Thyroid gland (tissue), 4 donors: ENCODE measurements at regions not wholly inside any gene's neighbourhood (a gene's known extent, or its start where the extent isn't known, plus 50 kb on each side); places are given as distances from the start of the nearest gene placed in this dataset.
"Not testable (repeated sequence)": the region's sequence is repeated elsewhere in the genome, so short reads cannot be mapped to it uniquely, and the experiment has no call there.

Source experiments
- DNase-seq, 2 donors: peaks; one replicate each; pipeline ENCODE4 v3.0.0-alpha.2; 2019
- H3K27ac ChIP-seq, 3 donors: fragments of 200-600 bp; sonication (generic); 1 replicate in 2 of 3; 2 replicates in 1 of 3; pipeline ENCODE4 v1.5.1; 2016 to 2019; ENCODE audit warnings: mild to moderate bottlenecking in 1 of 3, moderate library complexity in 1 of 3
- H3K27me3 ChIP-seq: fragments of 200-600 bp; sonication (generic); one replicate; pipeline ENCODE4 v1.5.1; 2019
- H3K36me3 ChIP-seq, 2 donors: fragments of 200-600 bp; sonication (generic); one replicate each; pipeline ENCODE4 v1.5.1; 2016 to 2019
- H3K4me1 ChIP-seq, 2 donors: fragments of 200-600 bp; sonication (generic); one replicate each; pipeline ENCODE4 v1.5.1; 2017 to 2019
- H3K4me3 ChIP-seq, 3 donors: fragments of 200-600 bp; sonication (generic); replicated peaks in 1 of 3; 1 replicate in 2 of 3; 2 replicates in 1 of 3; pipeline ENCODE4 v1.5.1; 2016; ENCODE audit warnings: mild to moderate bottlenecking in 1 of 3
- H3K9me3 ChIP-seq: fragments of 200-600 bp; sonication (generic); one replicate; pipeline ENCODE4 v1.5.1; 2017
- POLR2A ChIP-seq, 2 donors: fragments of 450-650 bp; IDR thresholded peaks; one replicate each; pipeline ENCODE4 v1.6.1; 2017; ENCODE audit warnings: antibody characterized with exemption in 2 of 2, mild to moderate bottlenecking in 2 of 2, moderate library complexity in 1 of 2
- WGBS, 2 donors: methylation state at CpG; one replicate each; pipeline ENCODE4 v1.1.5; 2017; 5-methylcytosine and 5-hydroxymethylcytosine counted together
- intact Hi-C: fragments of 100-400 bp; cut with DNase I; formaldehyde crosslinking; loops from one replicate; pipeline ENCODE4 v1.15.1; 2023
- TF ChIP-seq, protein P1 (sequence below), 6 experiments: fragments of 200-600 bp in 3 of 6; fragments of 450-650 bp in 3 of 6; sonication (generic) in 3 of 6; IDR thresholded peaks; one replicate each; pipeline ENCODE4 v1.5.1; 2016 to 2019; ENCODE audit warnings: antibody characterized with exemption in 6 of 6, mild to moderate bottlenecking in 2 of 6, inconsistent platforms in 1 of 6, moderate library complexity in 1 of 6

DNA sequence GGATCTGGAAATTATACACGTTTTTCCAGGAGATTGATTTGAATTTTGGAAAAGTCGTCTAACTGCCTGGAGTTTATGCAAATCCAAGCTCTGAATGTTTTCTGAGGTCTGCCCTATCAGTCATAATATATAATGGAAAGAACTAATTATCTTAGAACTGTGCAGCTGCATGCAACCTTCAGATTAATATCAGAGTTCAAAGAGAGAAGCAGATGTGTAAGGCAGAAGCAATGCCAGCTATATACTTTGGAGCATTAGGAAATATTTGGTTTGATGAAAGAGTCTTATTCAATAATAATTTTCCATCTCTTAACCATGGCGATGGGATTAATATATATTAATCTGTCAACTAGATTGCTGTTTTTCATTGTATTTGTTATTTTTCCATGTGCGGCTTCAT is 500.9 kb downstream of the NEBL start:
- no peak for DNase-seq
- no peaks in the 10 kb centered on the region for H3K36me3 ChIP-seq
- 85 to 90% methylated on average over 4 of the region's 4 CpGs for WGBS, 2 donors
- no peak overlapping the region for H3K27ac ChIP-seq
- TF ChIP-seq, protein P1, sequence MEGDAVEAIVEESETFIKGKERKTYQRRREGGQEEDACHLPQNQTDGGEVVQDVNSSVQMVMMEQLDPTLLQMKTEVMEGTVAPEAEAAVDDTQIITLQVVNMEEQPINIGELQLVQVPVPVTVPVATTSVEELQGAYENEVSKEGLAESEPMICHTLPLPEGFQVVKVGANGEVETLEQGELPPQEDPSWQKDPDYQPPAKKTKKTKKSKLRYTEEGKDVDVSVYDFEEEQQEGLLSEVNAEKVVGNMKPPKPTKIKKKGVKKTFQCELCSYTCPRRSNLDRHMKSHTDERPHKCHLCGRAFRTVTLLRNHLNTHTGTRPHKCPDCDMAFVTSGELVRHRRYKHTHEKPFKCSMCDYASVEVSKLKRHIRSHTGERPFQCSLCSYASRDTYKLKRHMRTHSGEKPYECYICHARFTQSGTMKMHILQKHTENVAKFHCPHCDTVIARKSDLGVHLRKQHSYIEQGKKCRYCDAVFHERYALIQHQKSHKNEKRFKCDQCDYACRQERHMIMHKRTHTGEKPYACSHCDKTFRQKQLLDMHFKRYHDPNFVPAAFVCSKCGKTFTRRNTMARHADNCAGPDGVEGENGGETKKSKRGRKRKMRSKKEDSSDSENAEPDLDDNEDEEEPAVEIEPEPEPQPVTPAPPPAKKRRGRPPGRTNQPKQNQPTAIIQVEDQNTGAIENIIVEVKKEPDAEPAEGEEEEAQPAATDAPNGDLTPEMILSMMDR (IDR thresholded peaks at IDR 0.05), result no peak
- H3K27me3 ChIP-seq, result no peaks in the 10 kb centered on the region
- no peak overlapping the region for H3K4me3 ChIP-seq
- H3K9me3 ChIP-seq, result no peaks in the 10 kb centered on the region
- intact Hi-C loops, result no loop called here
- no peaks in the 10 kb centered on the region for H3K4me1 ChIP-seq

DNA sequence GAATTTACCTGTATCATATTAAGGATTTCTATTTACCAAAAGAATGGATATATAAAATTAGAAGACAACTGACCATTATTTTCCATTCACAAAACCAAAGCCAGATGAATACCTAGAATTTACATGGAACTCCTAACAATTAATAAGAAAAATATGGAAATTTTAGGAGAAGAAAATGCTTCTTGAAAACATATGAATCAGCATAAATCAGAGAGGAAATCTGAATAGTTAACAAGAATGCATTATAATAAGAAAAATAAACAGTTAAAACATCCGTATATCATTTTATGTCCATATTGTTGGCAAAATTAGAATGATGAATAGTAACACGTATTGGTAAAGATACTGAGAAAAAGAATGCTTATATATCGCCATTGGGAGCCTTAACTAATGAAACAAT is 505.5 kb downstream of the NEBL start:
- no peak overlapping the region for H3K27ac ChIP-seq
- H3K4me3 ChIP-seq, result no peak overlapping the region
- H3K27me3 ChIP-seq, result no peaks in the 10 kb centered on the region
- DNase-seq, result no peak
- 95 to 96% methylated on average over 3 of the region's 3 CpGs for WGBS, 2 donors
- no peaks in the 10 kb centered on the region for H3K36me3 ChIP-seq
- H3K9me3 ChIP-seq, result no peaks in the 10 kb centered on the region
- H3K4me1 ChIP-seq, result no peaks in the 10 kb centered on the region
- intact Hi-C loops, result no loop called here
- TF ChIP-seq, protein P1 (IDR thresholded peaks at IDR 0.05), result no peak
- TF ChIP-seq POLR2A (IDR thresholded peaks at IDR 0.05), result no peak

DNA sequence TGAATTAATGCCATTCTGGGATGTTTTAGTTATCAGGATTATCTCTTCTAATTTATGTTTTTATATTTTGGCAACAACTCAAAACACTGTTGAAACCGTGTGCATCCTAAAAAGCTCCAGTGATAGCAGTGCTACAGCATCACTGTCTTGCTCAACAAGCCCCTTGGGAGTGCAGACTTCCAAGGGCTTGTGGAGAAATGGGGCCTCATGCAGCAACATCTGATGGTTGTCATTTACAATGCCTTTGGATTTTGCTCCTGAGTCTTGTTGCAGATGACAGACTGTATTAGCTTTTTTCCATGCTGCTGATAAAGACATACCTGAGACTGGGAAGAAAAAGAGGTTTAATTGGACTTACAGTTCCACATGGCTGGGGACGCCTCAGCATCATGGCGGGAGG is 515.4 kb downstream of the NEBL start:
- no peak overlapping the region for H3K27ac ChIP-seq
- H3K36me3 ChIP-seq, result no peaks in the 10 kb centered on the region
- H3K9me3 ChIP-seq, result no peaks in the 10 kb centered on the region
- intact Hi-C loops, result no loop called here
- TF ChIP-seq, protein P1 (IDR thresholded peaks at IDR 0.05), result no peak
- no peak for TF ChIP-seq POLR2A (IDR thresholded peaks at IDR 0.05)
- H3K4me3 ChIP-seq, result no peak overlapping the region
- no peak for DNase-seq
- whole genome bisulfite sequencing, 2 donors, result 90 to 97% methylated on average over 3 of the region's 3 CpGs
- no peaks in the 10 kb centered on the region for H3K4me1 ChIP-seq
- no peaks in the 10 kb centered on the region for H3K27me3 ChIP-seq

DNA sequence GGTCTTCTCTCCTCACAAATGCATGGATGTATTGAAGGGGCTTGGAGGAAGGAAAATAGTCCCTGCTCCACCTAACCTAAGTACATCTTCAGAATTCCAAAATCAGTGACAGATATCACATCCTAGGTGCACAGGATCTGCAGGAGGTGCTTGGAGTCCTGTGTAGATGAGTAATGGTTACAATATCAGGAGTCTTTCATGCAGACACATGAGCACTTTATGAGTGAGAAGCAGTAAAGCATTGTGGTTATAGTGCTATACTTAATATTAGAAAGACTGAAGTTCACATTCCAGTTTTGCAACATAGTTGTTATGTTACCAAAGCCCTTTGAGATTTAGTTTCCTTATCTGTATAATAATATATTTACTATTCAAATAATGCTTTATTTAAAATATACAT is 516.7 kb downstream of the NEBL start:
- DNase-seq, result no peak
- Histone ChIP-seq H3K27ac (no peak overlapping the region), H3K4me3 (no peak overlapping the region), H3K36me3 (no peaks in the 10 kb centered on the region), H3K9me3 (no peaks in the 10 kb centered on the region), H3K4me1 (no peaks in the 10 kb centered on the region), H3K27me3 (no peaks in the 10 kb centered on the region)
- TF ChIP-seq POLR2A (IDR thresholded peaks at IDR 0.05), result no peak
- TF ChIP-seq, protein P1 (IDR thresholded peaks at IDR 0.05), result no peak
- intact Hi-C loops, result no loop called here

DNA sequence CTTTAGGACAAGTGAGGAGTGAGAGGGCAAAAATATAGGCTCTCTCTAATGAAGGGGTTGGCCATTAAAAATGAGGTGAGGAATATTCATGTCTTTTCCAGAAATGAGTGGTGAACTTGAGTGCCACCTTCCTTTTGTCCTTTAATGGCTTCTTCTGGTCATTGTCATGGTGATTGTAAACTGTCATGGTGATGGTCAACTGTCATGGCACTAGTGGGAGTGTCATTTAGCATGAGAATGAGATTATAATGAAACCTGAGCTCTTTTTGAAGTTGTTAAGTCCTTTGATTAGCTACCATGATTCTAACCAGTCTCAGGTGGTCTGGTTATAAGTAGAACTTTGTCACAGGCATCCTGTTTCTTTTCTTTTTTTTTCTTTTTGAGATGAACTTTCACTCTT is 524.4 kb downstream of the NEBL start:
- H3K9me3 ChIP-seq, result no peaks in the 10 kb centered on the region

DNA sequence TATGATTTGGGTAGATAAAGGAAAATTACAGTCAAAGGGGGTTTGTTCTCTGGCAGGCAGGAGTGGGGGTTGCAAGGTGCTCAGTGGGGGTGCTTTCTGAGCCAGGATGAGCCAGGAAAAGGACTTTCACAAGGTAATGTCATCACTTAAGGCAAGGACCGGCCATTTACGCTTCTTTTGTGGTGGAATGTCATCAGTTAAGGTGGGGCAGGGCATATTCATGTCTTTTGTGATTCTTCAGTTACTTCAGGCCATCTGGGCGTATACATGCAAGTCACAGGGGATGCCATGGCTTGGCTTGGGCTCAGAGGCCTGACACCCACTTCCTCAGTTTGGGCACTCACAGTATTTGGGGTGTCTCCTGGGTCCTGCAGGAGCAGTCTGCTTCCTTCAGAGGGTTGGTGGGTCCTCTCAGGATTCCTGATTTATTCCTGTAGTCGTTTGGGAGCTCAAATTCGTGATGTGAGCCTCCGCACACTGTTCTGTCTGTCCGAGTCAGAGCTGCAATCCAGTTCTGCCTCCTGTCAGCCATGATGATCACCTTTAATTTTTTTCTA is 526.1 kb downstream of the NEBL start:
- H3K9me3 ChIP-seq, H3K4me1 ChIP-seq, H3K27me3 ChIP-seq, H3K27ac ChIP-seq, intact Hi-C loops, DNase-seq, H3K36me3 ChIP-seq, H3K4me3 ChIP-seq: not testable (repeated sequence)
- WGBS, 2 donors, result 84 to 86% methylated on average over 7 of the region's 7 CpGs

More for the DNA sequence above, 524.4 kb downstream of the NEBL start:
- Histone ChIP-seq H3K36me3 (no peaks in the 10 kb centered on the region), H3K27ac (no peak overlapping the region), H3K27me3 (no peaks in the 10 kb centered on the region), H3K4me1 (no peaks in the 10 kb centered on the region), H3K4me3 (no peak overlapping the region)
- TF ChIP-seq, protein P1 (IDR thresholded peaks at IDR 0.05), result no peak
- TF ChIP-seq POLR2A (IDR thresholded peaks at IDR 0.05), result no peak
- no peak for DNase-seq
- intact Hi-C loops, result no loop called here
